ENCODE measurements at regions not wholly inside any gene's neighbourhood (a gene's known extent, or its start where the extent isn't known, plus 50 kb on each side); places are given as distances from the start of the nearest gene placed in this dataset.

DNA sequence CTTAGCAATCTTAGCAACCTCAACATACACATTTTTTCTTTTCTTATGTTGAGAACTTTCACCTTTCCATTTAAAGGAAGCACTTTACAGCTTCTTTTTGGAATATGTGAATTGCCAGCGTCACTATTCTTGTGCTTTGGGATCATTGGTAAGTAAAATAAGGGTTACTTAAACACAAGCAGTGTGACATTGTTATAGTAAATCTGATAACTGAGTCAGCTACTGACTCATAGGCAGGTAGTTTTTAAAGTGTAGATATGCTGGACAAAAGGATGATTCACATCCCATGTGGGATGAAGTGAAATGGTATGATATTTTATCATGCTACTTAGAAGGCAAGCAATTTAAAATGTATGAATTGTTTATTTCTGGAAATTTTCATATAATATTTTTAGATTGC lies 637.2 kb downstream of the DCDC2C start:
- TF ChIP-seq, protein P1, sequence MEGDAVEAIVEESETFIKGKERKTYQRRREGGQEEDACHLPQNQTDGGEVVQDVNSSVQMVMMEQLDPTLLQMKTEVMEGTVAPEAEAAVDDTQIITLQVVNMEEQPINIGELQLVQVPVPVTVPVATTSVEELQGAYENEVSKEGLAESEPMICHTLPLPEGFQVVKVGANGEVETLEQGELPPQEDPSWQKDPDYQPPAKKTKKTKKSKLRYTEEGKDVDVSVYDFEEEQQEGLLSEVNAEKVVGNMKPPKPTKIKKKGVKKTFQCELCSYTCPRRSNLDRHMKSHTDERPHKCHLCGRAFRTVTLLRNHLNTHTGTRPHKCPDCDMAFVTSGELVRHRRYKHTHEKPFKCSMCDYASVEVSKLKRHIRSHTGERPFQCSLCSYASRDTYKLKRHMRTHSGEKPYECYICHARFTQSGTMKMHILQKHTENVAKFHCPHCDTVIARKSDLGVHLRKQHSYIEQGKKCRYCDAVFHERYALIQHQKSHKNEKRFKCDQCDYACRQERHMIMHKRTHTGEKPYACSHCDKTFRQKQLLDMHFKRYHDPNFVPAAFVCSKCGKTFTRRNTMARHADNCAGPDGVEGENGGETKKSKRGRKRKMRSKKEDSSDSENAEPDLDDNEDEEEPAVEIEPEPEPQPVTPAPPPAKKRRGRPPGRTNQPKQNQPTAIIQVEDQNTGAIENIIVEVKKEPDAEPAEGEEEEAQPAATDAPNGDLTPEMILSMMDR (IDR thresholded peaks at IDR 0.05; ENCODE audit: low read depth, low read length, poor library complexity, severe bottlenecking) = no peak
- no peak for TF ChIP-seq EZH2phosphoT487 (IDR thresholded peaks at IDR 0.05; ENCODE audit: borderline replicate concordance, low read length)
